ENCODE measurements at regions not wholly inside any gene's neighbourhood (a gene's known extent, or its start where the extent isn't known, plus 50 kb on each side); places are given as distances from the start of the nearest gene placed in this dataset.
"Not testable (repeated sequence)": the region's sequence is repeated elsewhere in the genome, so short reads cannot be mapped to it uniquely, and the experiment has no call there.

GRCh38 chr1:99407018-99407417, 142.7 kb downstream of the PLPPR4 start:
- TF ChIP-seq CTCF (conservative IDR thresholded peaks at IDR 0.05; ENCODE audit: control insufficient read depth, insufficient read depth, low read depth, low read length): no peak
- H3K4me3 ChIP-seq (ENCODE audit: control insufficient read depth, low read depth, low read length): no peak overlapping the region
- DNase-seq (ENCODE audit: low read depth): peak; percentile 1

GRCh38 chr1:99424087-99424486, 159.8 kb downstream of the PLPPR4 start:
- H3K4me3 ChIP-seq (ENCODE audit: control insufficient read depth, low read depth, low read length): no peak overlapping the region
- DNase-seq (ENCODE audit: low read depth): no peak
- no peak for TF ChIP-seq CTCF (conservative IDR thresholded peaks at IDR 0.05; ENCODE audit: control insufficient read depth, insufficient read depth, low read depth, low read length)

GRCh38 chr1:99429754-99430153, 165.5 kb downstream of the PLPPR4 start:
- TF ChIP-seq CTCF (conservative IDR thresholded peaks at IDR 0.05; ENCODE audit: control insufficient read depth, insufficient read depth, low read depth, low read length): no peak
- no peak for DNase-seq (ENCODE audit: low read depth)
- H3K4me3 ChIP-seq (ENCODE audit: control insufficient read depth, low read depth, low read length): no peak overlapping the region

- H3K4me3 ChIP-seq (ENCODE audit: control insufficient read depth, low read depth, low read length): no peak overlapping the region
- TF ChIP-seq CTCF (conservative IDR thresholded peaks at IDR 0.05; ENCODE audit: control insufficient read depth, insufficient read depth, low read depth, low read length): no peak
- no peak for DNase-seq (ENCODE audit: low read depth)
Observed at GRCh38 chr1:99438656-99439230, 174.5 kb downstream of the PLPPR4 start.

- DNase-seq (ENCODE audit: low read depth): no peak
- H3K4me3 ChIP-seq (ENCODE audit: control insufficient read depth, low read depth, low read length): no peak overlapping the region
- TF ChIP-seq CTCF (conservative IDR thresholded peaks at IDR 0.05; ENCODE audit: control insufficient read depth, insufficient read depth, low read depth, low read length): no peak
Observed at GRCh38 chr1:99439433-99440075, 175.3 kb downstream of the PLPPR4 start.

GRCh38 chr1:99441299-99442095, 177.2 kb downstream of the PLPPR4 start:
- TF ChIP-seq CTCF (conservative IDR thresholded peaks at IDR 0.05; ENCODE audit: control insufficient read depth, insufficient read depth, low read depth, low read length): no peak
- H3K4me3 ChIP-seq (ENCODE audit: control insufficient read depth, low read depth, low read length): no peak overlapping the region
- DNase-seq (ENCODE audit: low read depth): peak; percentile 48

GRCh38 chr1:99444211-99444927, 180.1 kb downstream of the PLPPR4 start:
- H3K4me3 ChIP-seq (ENCODE audit: control insufficient read depth, low read depth, low read length); DNase-seq (ENCODE audit: low read depth): not testable (repeated sequence)

Data from fibroblast of mammary gland (primary cell).